CD4-positive, alpha-beta T cell treated with Interleukin-10 for 1 hour (primary cell): ENCODE measurements at regions not wholly inside any gene's neighbourhood (a gene's known extent, or its start where the extent isn't known, plus 50 kb on each side); places are given as distances from the start of the nearest gene placed in this dataset.

Experiments used
- DNase-seq: peaks from one replicate; pipeline ENCODE4 v3.0.0-alpha.2; 2020

DNA sequence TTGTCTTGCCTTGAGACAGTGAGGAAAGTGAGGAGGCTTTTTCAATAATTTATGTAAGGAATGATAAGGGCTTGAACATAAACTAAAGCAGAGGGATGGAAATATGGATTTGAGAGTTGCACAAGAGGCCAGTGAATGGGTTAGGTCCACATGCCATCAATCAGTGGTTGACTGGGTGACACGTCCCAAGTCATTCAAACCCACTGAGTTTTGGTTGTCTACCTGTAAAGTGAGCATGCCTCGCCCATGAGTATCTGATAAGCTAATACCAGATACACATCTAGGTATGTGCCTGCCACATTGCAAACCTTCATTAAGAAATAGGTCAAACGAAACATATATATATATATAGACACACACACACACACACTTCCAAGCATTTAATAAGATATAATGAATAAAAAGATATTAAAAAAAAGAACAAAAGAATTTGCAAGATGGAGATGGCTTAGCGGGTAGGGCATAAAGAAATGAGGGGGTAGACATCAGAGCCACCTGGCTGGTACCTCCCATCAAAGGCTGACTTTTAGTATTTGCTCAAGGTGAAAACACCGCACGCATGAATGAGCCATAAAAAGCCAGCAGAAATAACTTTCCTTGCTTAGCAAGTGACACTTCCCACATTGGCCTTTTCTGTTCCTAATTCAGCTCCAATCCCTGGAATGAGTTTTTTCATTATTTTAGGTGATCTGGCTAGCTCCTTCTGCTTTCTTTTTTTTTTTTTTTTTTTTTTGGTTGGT is 109.1 kb upstream of the GGTLC1 start:
- no peak for DNase-seq

DNA sequence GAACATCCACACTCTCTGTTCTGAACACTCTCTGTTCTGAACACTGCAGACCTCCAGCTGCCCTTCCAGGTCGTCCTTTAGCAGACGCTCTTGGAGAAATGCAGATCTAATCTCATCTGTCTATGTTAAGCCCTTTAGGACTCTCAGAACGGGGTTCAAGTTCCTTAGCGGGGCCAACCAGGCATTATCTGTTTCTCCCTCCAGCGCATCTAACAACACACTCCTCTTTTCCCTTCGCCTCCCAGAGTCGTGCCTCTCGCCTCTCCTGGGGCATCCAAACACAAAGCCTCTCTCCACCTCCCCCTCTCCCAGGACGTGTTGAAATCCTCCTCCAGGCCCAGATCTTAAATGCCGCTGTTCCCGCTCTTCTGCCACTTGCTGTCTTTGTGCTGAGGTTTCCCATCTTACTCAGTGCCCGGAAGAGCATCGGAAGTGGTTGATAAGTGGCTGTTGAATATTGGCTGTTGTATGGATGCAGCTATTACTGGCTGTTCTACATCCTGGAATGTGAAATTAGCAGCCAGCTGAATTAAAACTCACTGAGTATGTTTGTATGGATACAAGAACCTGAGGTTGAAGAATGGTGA is 108.4 kb upstream of the GGTLC1 start:
- no peak for DNase-seq

DNA sequence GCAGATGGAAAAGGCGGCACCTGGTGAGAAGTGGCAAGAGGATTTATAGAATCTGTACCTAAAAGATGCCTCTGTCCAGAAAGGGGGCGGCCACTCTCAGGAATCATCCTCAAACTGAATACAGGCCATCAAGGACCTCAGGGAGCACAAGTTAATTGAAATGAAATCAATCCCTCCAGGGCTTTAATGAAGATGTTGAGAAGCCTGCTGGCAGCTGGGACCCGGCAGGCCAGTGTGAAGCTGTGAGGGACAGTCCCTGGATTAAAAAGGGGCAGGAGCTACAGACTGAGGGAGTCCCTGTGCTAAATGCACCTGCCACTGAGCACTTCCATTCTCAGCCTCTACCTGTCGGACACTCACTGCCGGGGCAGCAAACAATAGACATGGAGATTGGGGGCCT is 107.7 kb upstream of the GGTLC1 start:
- DNase-seq: no peak

DNA sequence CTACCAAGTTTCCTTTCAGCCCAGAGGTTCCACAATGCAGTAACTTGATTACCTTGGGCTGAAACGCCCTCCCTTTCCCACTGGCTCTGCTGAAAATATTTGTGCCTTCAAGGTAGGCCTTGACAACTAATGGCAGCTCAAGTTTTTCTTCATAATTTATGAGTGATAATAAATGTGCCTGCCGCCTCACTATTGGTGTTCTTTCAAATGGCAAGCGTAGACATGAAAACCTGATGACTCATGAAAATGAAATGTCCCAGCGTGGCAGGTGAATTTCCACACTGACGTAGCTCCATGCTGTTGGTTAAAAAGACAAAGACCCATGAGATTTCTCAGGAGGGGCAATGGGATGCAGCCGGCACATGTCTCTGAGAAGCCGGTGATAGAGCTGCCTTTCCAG is 107.2 kb upstream of the GGTLC1 start:
- DNase-seq: no peak

DNA sequence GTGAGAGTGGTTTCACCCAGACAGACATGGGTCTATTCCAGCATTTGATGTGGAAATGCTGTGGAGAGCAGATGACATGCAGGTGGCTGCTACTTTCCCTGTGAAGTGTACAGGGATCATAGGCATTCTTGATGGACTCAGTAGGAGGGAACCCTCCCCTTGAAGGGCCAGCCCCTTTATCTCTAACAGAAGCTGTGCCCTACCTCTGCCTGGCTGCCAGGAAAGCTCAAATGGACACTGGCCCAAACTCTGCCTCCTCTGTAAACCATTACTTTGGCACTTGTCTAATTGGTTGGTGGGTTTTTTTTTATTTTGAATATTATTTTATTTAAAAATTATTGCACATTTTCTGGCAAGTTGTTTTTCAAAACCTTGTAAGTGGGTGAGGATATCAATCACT is 106.7 kb upstream of the GGTLC1 start:
- no peak for DNase-seq

DNA sequence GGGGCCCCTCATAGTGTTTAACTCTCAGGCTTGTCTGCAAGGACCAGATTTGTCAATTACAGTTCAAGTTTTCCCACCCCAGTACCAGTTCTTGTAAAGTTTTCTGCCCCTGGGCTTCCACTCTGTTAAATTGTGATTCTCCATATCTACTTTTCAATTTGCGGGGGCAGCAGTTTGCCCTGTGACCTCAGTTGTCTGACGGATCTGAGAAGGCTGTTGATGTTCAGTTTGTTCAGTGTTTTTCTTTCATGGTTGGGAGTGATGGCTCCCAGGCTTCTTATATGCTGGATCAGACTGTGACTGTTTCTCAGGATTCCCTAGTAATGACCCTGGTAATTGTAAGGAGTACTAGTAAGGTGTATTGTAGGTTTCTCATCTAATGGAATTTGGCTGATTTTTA is 101.0 kb upstream of the GGTLC1 start:
- no peak for DNase-seq

DNA sequence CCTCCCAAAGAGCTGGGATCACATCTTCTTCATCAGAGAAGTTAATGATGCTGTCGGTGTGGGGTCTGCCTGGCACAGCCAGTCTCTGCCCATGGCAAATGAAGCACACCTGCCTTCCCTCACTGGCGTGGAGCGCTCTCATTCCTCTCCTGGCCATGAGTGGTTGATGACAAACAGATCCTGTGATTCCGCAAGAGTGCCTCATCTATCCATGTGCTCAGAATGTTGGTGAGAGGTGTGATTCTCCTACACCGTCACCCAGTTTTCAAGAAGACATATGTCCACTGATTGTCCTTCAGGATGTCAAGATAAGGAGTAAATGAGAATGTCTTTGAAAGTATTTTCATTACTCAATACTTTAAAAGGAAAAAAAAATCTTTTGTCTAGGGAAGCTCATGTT is 97.5 kb upstream of the GGTLC1 start:
- DNase-seq: no peak

DNA sequence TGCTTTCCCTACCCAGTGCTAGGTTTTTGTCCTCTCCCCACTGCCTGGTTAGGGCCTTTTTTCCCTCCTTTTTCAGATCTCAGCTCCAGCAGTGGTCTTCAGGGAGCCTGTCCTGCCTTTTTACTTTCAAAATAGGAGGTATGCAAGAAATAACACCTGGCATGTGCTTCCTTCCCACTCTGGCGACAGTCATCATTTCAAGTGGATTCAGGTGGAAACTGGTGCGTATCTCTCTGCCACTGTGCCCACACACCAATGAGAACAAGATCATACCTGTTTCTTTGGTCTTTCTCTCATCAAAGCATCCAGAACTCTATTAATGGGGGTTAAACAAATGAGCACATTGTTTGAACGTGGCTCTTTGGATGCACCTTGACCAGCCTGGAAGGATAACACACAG is 95.7 kb upstream of the GGTLC1 start:
- no peak for DNase-seq

DNA sequence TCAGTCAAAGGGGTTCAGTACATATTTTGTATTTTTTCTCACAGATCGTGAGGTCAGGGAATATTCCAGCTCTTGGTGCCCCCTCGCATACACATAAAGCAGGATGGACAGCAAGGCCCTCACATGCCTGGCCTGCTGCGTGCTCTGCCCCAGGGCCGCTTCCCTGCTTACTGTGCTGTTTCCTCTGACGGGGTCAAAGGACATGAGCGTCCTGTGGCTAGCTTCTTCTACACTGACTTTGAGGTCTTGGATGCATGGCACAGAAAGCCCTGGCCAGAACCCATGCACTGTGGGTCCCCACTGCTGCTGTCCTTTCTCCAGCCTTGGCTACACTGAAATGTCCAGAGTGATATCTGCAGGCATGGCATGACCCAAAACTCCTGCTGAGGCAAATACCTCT is 92.5 kb upstream of the GGTLC1 start:
- no peak for DNase-seq

DNA sequence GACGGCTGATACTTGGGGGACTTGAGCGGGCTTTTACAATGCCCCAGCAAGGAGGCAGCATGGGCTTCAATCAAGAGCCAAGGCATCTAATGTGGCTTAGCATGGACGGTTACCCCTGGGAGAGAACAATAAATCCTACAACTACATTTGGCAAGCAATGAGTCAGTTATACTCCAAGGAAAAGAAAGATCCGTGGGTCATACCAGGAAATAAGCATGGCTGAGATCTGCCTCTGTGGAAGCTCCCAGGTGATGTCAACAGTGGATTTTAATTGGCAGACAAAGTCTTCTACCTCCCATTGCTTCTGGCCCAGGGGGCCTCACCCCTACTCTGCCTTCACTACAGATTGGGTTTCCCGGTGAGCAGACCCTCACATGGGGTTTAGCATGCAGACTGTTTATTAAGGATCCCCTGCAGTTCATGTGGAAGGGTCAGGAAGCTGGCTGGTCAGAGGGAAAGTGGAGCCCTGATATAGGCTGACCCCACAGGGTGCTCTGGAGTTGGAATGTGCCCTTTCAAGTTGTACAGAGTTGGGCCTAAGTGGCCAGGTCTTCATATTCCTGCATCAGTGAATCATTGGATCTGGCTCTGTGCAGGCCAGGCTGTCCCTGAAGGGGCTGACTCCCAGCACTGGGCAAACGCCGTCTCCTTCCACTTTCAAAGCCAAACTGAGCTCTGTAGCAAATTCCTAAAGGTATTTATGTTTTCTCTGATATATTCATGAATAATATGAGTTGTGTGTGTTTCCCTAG is 91.3 kb upstream of the GGTLC1 start:
- no peak for DNase-seq

DNA sequence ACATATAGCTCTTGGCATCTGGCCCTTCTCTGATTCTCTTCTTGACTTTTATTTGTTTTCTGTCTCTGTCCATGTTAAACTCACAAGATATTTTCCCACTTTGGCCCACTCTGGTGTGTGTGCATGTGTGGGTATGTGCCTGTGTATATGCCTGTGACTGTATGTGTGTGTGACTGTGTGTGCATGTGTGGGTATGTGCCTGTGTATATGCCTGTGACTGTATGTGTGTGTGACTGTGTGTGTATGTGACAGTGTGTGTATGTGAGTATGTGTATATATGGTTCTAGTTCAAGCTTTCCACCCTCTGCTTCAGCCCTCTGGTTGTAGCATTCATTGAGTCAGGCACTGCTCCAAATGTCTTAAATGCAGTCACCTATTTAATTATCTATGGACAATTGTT is 88.6 kb upstream of the GGTLC1 start:
- DNase-seq: no peak

DNA sequence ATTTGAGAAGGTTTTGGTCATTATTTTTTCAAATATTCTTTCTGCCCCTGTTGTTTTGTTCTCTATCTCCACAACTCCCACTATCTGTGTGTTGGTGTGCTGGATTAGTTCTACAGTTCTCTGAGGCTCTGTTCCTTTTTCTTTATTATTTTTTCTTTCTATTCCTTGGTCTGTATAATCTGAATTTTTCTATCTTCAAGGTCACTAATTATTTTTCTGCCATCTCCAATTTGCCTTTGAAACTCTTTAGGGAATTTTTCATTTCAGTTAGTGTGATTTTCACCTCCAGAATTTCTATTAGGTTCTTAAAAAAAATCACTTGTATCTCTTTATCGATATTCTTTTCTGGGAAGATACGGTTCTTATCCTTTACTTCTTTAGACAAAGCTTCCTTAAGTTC is 82.1 kb upstream of the GGTLC1 start:
- DNase-seq: no peak

DNA sequence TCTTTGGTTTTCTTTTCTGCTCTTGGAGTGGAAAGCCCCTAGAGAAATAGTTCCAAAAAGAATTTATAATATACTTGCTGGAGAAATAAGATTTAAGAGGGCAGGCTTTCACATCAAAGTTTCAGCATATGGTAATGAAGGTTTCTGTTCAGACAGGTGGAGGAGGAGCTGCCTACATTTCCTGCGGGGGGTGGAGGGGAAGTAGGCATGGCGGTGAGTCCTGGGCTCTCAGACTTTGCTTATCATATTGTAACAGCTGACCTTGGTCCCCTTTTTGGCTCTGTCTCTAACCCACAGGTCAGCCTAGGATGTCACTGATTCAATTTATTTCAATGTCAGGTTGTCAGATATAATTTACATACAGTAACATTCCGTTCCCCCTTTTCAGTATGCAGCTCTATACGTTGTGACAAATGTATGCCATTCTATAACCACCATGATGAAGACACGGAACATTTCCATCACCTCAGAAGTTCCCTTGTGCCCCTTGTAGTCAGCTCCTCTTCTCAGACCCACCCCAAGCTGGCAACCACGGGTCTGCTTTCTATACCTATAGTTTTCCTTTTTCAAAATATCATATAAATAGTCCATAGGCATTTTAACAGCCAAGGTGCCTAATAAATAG is 77.6 kb upstream of the GGTLC1 start:
- DNase-seq: peak; percentile 28

DNA sequence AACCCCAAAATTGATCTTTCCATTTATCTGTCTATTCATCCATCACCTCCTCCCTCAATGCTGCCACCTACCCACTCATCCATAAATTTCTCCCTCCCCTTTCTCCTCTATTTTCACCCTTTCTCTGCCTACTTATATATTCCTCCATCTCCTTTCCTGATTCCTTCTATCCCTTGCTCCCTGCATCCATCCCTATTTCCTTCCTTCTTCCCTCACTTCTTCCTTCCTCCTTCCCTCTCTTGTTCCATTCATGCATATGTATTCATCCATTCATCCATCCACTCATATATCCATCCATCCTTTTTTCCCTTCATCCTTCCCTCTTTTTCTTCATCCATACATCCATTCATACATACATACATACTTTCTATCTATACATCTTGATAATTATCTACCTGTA is 76.3 kb upstream of the GGTLC1 start:
- no peak for DNase-seq

DNA sequence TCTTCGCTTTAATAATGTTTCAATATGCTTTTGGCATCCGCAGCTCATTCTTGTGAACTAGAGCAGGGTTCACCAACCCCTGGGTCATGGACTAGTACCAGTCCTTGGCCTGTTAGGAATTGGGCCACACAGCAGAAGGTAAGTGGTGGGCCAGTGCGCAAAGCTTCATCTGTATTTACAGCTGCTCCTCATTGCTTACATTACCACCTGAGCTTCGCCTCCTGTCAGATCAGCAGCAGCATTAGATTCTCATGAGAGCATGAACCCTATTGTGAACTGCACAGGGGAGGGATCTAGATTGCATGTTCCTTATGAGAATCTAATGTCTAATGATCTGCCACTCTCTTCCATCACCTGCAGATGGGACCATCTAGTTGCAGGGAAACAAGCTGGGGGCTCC is 75.5 kb upstream of the GGTLC1 start:
- no peak for DNase-seq

DNA sequence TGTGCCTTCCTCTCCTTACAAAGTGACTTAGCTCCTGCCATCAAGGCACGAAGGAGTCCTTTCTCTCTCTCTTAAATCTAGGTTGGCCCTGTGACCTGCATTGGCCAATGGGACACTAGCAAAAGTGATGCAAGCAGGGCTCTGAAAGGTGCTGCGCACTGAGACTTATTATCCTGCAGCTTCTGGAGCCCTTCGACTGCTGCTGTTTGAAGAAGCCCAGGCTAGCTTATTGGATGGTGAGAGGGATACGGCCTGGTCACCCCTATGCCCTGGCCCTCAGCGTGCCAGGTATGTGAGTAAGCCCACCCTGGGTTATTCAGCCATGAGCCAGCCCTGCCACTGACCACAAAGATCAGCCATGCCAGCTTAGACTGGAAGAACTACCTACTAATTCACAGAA is 74.5 kb upstream of the GGTLC1 start:
- no peak for DNase-seq

DNA sequence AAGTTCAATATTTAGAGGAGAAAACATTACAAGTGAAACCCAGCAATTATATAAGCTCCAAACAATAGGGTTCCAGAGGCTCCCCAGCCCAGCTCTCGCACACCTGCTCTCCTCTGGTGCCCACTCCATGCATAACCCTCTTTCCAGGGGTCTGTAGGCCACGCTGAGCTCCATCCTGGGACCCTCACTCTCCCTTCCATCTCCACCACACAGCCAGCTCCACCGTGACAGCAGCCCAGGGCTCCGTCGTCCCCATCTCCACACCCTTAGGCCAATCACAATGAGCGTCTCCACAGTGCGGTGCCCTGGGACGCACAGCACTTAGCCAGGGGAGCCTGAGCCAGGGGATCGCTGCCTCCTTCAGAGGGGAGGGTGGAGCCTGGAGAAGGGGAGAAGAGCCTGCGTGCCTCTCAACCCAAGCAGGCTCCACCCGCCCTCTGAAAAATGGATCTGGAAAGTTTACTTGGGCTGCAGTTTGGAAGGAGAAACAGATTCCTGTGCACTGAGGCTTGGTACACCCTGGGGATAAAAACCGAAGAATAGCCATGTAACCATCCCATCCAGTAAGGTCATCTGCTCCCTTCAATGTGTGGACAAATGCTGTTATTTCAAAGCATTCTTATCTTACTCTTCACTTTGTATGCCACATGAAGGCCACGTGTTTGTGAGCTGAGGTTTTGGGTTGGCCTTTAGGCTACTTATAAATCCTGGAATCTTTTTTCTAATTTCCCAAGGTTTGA is 72.4 kb upstream of the GGTLC1 start:
- DNase-seq: no peak

DNA sequence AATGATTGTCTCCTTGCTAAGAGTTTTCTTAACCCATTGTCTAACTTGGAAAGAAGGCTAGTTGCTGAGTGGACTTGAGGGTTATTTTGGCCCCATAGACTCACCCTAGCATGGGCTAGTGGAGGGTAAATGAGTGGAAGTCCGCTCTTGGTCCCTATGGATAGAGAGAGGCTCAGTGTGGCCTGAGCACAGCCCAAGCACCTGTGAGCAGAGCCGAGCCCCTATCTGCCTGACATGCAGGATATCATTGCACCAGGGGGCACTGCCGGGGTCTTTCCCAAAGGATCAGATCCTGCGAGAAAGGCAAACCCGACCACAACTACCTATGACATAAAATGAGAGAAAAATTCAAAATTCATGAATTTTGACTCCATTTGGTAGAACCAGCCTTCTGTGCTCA is 70.6 kb upstream of the GGTLC1 start:
- DNase-seq: no peak

DNA sequence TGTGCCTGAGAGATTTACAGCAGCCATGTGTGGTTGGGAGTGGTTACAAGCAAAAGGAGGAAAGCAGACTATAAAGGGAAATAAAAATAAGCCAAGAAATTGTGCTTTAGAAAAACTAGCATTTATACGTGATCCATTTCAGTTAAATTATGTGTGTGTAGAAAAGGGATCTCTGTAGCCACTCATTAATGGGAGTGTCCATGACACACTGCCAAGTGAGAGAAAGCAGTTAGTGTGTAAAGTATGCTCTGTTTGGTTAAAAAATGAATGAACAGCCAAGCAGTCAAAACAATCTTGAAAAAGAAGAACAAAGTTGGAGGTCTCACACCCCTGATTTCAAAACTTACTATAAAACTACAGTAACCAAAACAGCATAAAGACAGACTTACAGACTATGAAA is 67.9 kb upstream of the GGTLC1 start:
- DNase-seq: no peak

DNA sequence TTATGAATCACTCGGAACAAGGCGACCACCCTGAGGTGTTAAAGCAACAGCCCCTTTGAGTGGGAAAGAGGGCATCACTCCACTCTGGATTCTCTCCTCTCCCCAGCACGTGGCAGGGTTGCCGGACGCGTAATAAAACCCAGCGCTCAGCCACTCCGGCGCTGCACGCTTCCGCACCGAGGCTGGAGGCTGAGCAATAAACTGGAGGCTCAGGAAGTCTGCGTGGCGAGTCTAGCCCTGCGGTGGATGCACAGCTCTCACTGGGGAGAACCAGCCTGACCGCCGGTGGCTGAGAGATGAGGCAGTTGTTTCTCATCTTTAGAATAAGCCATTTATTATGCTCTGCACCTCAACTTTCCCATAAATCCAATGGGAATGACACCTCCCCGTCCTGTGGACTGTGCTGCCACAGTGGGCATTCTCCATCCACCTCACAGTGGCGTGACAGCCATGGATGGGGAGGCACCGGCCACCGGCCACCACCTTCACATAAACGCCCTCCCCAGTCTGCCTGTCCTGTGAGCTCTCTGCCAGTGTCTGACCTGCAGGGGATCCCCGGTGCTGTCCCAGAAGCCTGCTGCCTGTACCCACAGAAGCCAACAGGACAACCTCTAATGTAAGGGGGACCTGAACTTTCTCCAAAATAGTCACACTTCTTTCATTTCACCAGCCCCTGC is 64.2 kb upstream of the GGTLC1 start:
- no peak for DNase-seq

DNA sequence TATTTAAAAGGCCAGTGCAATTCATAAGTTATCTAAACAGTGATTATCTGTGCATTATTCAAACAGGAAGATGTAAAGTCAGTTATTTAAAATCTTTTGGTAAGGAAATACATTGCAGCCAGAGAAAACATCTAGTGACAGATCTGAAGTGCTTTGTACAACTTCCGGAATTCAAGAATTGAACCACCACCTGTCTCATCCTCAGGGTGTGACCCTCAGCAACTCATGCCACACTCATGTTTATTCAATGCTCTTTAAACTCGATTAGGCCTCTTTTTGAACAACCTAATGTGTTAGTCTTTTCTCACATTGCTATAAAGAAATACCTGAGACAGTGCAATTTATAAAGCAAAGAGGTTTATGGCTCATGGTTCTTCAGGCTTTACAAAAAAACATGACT is 62.6 kb upstream of the GGTLC1 start:
- DNase-seq: peak; percentile 13

DNA sequence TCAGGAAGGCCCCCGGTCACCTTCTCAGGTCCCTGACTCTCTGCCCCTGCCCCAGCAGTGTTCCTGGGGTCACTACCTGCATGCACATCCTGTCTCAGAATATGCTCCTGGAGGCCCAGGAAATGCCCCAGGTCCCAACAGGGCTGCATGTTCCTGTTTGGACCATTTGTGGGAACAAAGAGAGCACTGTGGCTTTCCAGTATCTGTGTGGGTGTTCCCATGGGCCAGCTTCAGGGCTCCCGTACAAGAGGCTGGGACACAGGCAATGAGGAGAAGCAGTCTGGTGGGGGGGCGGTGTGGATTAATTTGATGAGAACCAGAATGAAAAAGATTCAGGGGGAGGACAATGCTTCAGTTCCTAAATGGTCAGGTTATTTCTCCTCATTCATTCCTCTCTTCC is 61.5 kb upstream of the GGTLC1 start:
- no peak for DNase-seq

DNA sequence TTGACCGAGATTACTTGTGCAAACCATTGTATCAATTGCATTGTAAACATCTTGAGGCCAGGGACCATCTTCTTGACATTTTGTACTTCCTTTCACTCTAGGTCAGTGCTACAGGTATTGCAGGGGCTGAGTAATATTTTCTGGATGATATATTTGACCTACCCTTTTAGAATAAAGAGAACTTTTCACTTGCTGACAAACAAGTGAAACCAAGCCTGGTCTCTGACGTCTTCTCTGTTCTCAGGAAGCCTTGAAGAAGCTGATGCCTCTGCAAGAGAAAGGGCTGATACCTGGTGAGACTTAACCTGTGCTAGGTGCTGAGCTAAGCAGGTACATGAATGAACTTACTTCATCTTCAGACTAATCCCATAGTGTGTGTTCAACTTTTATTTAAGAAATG is 60.5 kb upstream of the GGTLC1 start:
- DNase-seq: no peak
